ENCODE measurements at regions not wholly inside any gene's neighbourhood (a gene's known extent, or its start where the extent isn't known, plus 50 kb on each side); places are given as distances from the start of the nearest gene placed in this dataset.

- Histone ChIP-seq H3K27ac (no peak overlapping the region), H3K27me3 (replicated peaks; ENCODE audit: insufficient read depth) (no peaks in the 10 kb centered on the region), H3K4me1 (replicated peaks) (no peaks in the 10 kb centered on the region), H3K36me3 (no peaks in the 10 kb centered on the region), H3K4me3 (no peak overlapping the region), H3K9me3 (no peaks in the 10 kb centered on the region)
- 90% methylated on average over 1 of the region's 1 CpG for WGBS
- DNase-seq (ENCODE audit: low spot score), result no peak
- TF ChIP-seq CTCF (IDR thresholded peaks at IDR 0.05), result no peak
- no peak for TF ChIP-seq POLR2AphosphoS5 (IDR thresholded peaks at IDR 0.05)
- no peak for TF ChIP-seq POLR2A (IDR thresholded peaks at IDR 0.05)
- intact Hi-C loops (cut with DNase I), result no loop called here
Observed at GRCh38 chr4:31069151-31069550, 349.0 kb downstream of the PCDH7 start.

GRCh38 chr4:31071508-31072486 lies 351.6 kb downstream of the PCDH7 start:
- no peak for TF ChIP-seq POLR2A (IDR thresholded peaks at IDR 0.05)
- TF ChIP-seq CTCF (IDR thresholded peaks at IDR 0.05), result no peak
- TF ChIP-seq POLR2AphosphoS5 (IDR thresholded peaks at IDR 0.05), result no peak
- Histone ChIP-seq H3K4me3 (no peak overlapping the region), H3K27me3 (replicated peaks; ENCODE audit: insufficient read depth) (no peaks in the 10 kb centered on the region), H3K27ac (no peak overlapping the region), H3K4me1 (replicated peaks) (no peaks in the 10 kb centered on the region), H3K9me3 (no peaks in the 10 kb centered on the region), H3K36me3 (no peaks in the 10 kb centered on the region)
- 65% methylated on average over 3 of the region's 3 CpGs for WGBS
- intact Hi-C loops (cut with DNase I), result no loop called here
- no peak for DNase-seq (ENCODE audit: low spot score)

GRCh38 chr4:31075969-31076368 lies 355.8 kb downstream of the PCDH7 start:
- Histone ChIP-seq H3K36me3 (no peaks in the 10 kb centered on the region), H3K27me3 (replicated peaks; ENCODE audit: insufficient read depth) (no peaks in the 10 kb centered on the region), H3K9me3 (no peaks in the 10 kb centered on the region), H3K4me3 (no peak overlapping the region), H3K4me1 (replicated peaks) (no peaks in the 10 kb centered on the region), H3K27ac (no peak overlapping the region)
- 31% methylated on average over 1 of the region's 1 CpG for WGBS
- intact Hi-C loops (cut with DNase I), result no loop called here
- no peak for TF ChIP-seq POLR2AphosphoS5 (IDR thresholded peaks at IDR 0.05)
- no peak for TF ChIP-seq CTCF (IDR thresholded peaks at IDR 0.05)
- TF ChIP-seq POLR2A (IDR thresholded peaks at IDR 0.05), result no peak
- DNase-seq (ENCODE audit: low spot score), result no peak

- Histone ChIP-seq H3K27me3 (replicated peaks; ENCODE audit: insufficient read depth) (no peaks in the 10 kb centered on the region), H3K9me3 (no peaks in the 10 kb centered on the region), H3K4me3 (no peak overlapping the region), H3K4me1 (replicated peaks) (no peaks in the 10 kb centered on the region), H3K36me3 (no peaks in the 10 kb centered on the region), H3K27ac (no peak overlapping the region)
- no peak for TF ChIP-seq CTCF (IDR thresholded peaks at IDR 0.05)
- no peak for TF ChIP-seq POLR2A (IDR thresholded peaks at IDR 0.05)
- TF ChIP-seq POLR2AphosphoS5 (IDR thresholded peaks at IDR 0.05), result no peak
- intact Hi-C loops (cut with DNase I), result no loop called here
- DNase-seq (ENCODE audit: low spot score), result no peak
- 95% methylated on average over 1 of the region's 1 CpG for WGBS
Observed at GRCh38 chr4:31078661-31079060, 358.5 kb downstream of the PCDH7 start.

GRCh38 chr4:31080887-31081286 lies 360.7 kb downstream of the PCDH7 start:
- H3K9me3 ChIP-seq, result no peaks in the 10 kb centered on the region
- no peaks in the 10 kb centered on the region for H3K36me3 ChIP-seq
- H3K27me3 ChIP-seq (replicated peaks; ENCODE audit: insufficient read depth), result no peaks in the 10 kb centered on the region
- no peak for TF ChIP-seq CTCF (IDR thresholded peaks at IDR 0.05)
- no peak for TF ChIP-seq POLR2AphosphoS5 (IDR thresholded peaks at IDR 0.05)
- no peak for TF ChIP-seq POLR2A (IDR thresholded peaks at IDR 0.05)
- 93% methylated on average over 3 of the region's 3 CpGs for WGBS
- intact Hi-C loops (cut with DNase I), result no loop called here
- no peak overlapping the region for H3K4me3 ChIP-seq
- no peak for DNase-seq (ENCODE audit: low spot score)
- H3K4me1 ChIP-seq (replicated peaks), result no peaks in the 10 kb centered on the region
- H3K27ac ChIP-seq, result no peak overlapping the region
